ENCODE measurements at regions not wholly inside any gene's neighbourhood (a gene's known extent, or its start where the extent isn't known, plus 50 kb on each side); places are given as distances from the start of the nearest gene placed in this dataset.

GRCh38 chr16:62321606-62322005, 285.4 kb upstream of the CDH8 start:
- TF ChIP-seq CTCF (conservative IDR thresholded peaks at IDR 0.05) (no peak), ZFX (IDR thresholded peaks at IDR 0.05) (no peak)

Data from C4-2B (cell line).